Pancreas (tissue), 10 donors: ENCODE measurements at regions not wholly inside any gene's neighbourhood (a gene's known extent, or its start where the extent isn't known, plus 50 kb on each side); places are given as distances from the start of the nearest gene placed in this dataset.

ENCODE experiments used
- ATAC-seq, 4 donors: fragments of 200-7000 bp; cut with Tn5 transposase; one replicate each; pipeline versions ENCODE4 v1.8.0 to v1.9.1; 2020; ENCODE audit warnings: mild to moderate bottlenecking in 4 of 4, moderate library complexity in 4 of 4
- DNase-seq, 6 donors: peaks; one replicate each; pipeline ENCODE4 v3.0.0-alpha.2; 2020
- FAIRE-seq: peaks from 2 replicates; lab custom pipeline; 2012; peaks lifted over from hg19 to GRCh38; lab: Jason Lieb, UNC
- H3K27ac ChIP-seq, 4 donors: fragments of 200-600 bp; sonication (generic); 1 replicate in 3 of 4; 2 replicates in 1 of 4; pipeline versions ENCODE4 v1.5.0 to v1.8.0; 2020
- H3K27me3 ChIP-seq, 4 donors: fragments of 200-600 bp; one replicate each; pipeline ENCODE4 v1.8.0; 2021
- H3K36me3 ChIP-seq, 3 donors: fragments of 200-600 bp; sonication (generic) in 1 of 3; one replicate each; pipeline versions ENCODE4 v1.5.0 to v1.8.0; 2020 to 2021
- H3K4me1 ChIP-seq, 3 donors: fragments of 200-600 bp; one replicate each; pipeline ENCODE4 v1.8.0; 2021
- H3K4me3 ChIP-seq, 4 donors: fragments of 200-600 bp; sonication (generic) in 2 of 4; one replicate each; pipeline versions ENCODE4 v1.5.0 to v1.8.0; 2020 to 2021
- H3K9me3 ChIP-seq, 4 donors: fragments of 200-600 bp; one replicate each; pipeline ENCODE4 v1.8.0; 2021
- CTCF ChIP-seq, 4 donors: fragments of 200-600 bp; sonication (generic) in 3 of 4; IDR thresholded peaks; one replicate each; pipeline versions ENCODE4 v1.5.0 to v1.8.0; 2021; ENCODE audit warnings: antibody characterized with exemption in 4 of 4
- WGBS, 2 donors: extraction: QIAGEN DNeasy Blood & Tissue Kit; methylation state at CpG; one replicate each; pipeline ENCODE4 v1.1.7; 2013; 5-methylcytosine and 5-hydroxymethylcytosine counted together
- intact Hi-C, 3 donors: fragments of 100-400 bp; cut with DNase I; formaldehyde crosslinking; loops; one replicate each; pipeline versions ENCODE4 v1.11.1 to v1.14.2; 2022
- donor health status: healthy with polysubstance abuse.
- donor health status: DM: no; HTN: no; CAD: no; lungs with moderate emphysema.
- donor health status: DM: no; HTN: no; CAD: no.
- donor health status: control.
- donor health status: control.
- donor health status: Bipolar disorder and iron deficiency.
- donor health status: DM: yes; HTN: yes; CAD: no.
- donor health status: DM: no; HTN: no; CAD: no.
- donor health status: DM: no; HTN: no; CAD: no.
- donor health status: DM: yes; HTN: yes; CAD: no.

GRCh38 chr6:158912655-158913054, 87.3 kb downstream of the RSPH3 start:
- ATAC-seq = no peak
- 92 to 96% methylated on average over 2 of the region's 2 CpGs for WGBS, 2 donors
- no peak for DNase-seq

GRCh38 chr6:158911746-158912480, 88.1 kb downstream of the RSPH3 start:
- H3K27me3 ChIP-seq = no peaks in the 10 kb centered on the region
- peaks cover 0 to 7% (median 0%) of the 10 kb centered on the region in 3 donors for H3K4me1 ChIP-seq
- FAIRE-seq (no peak), DNase-seq (no peak), ATAC-seq (peak in 1 of 4 donors; percentile 57)
- H3K27ac ChIP-seq = no peak overlapping the region
- no peak overlapping the region for H3K4me3 ChIP-seq
- intact Hi-C loops = no loop called here
- H3K36me3 ChIP-seq = no peaks in the 10 kb centered on the region
- no peaks in the 10 kb centered on the region for H3K9me3 ChIP-seq
- 67 to 77% methylated on average over 5 of the region's 5 CpGs for WGBS, 2 donors
- TF ChIP-seq CTCF (IDR thresholded peaks at IDR 0.05) = no peak

More at GRCh38 chr6:158912655-158913054, 87.3 kb downstream of the RSPH3 start:
- no peak for TF ChIP-seq CTCF (IDR thresholded peaks at IDR 0.05)
- Histone ChIP-seq H3K36me3 (no peaks in the 10 kb centered on the region), H3K9me3 (no peaks in the 10 kb centered on the region), H3K4me1 (peaks cover 0 to 4% (median 0%) of the 10 kb centered on the region in 3 donors), H3K27me3 (no peaks in the 10 kb centered on the region), H3K4me3 (no peak overlapping the region), H3K27ac (no peak overlapping the region)
- no peak for FAIRE-seq
- intact Hi-C loops = no loop called here

GRCh38 chr6:158910484-158911440, 89.2 kb downstream of the RSPH3 start:
- TF ChIP-seq CTCF (IDR thresholded peaks at IDR 0.05) = no peak
- Histone ChIP-seq H3K27me3 (no peaks in the 10 kb centered on the region), H3K4me1 (peaks cover 0 to 7% (median 0%) of the 10 kb centered on the region in 3 donors), H3K9me3 (no peaks in the 10 kb centered on the region), H3K27ac (peak overlapping the region in 1 of 4 donors; percentile 31), H3K36me3 (no peaks in the 10 kb centered on the region), H3K4me3 (no peak overlapping the region)
- WGBS, 2 donors = 67 to 70% methylated on average over 12 of the region's 12 CpGs
- intact Hi-C loops = no loop called here
- DNase-seq = no peak
- peak in 3 of 4 donors; percentile 39 to 72 (median 56) for ATAC-seq
- no peak for FAIRE-seq

GRCh38 chr6:158909938-158910337, 90.1 kb downstream of the RSPH3 start:
- TF ChIP-seq CTCF (IDR thresholded peaks at IDR 0.05) = no peak
- ATAC-seq = no peak
- peaks cover 0 to 7% (median 0%) of the 10 kb centered on the region in 3 donors for H3K4me1 ChIP-seq
- H3K4me3 ChIP-seq = no peak overlapping the region
- peak overlapping the region in 1 of 4 donors; percentile 31 for H3K27ac ChIP-seq
- no peak for DNase-seq
- no peaks in the 10 kb centered on the region for H3K27me3 ChIP-seq
- FAIRE-seq = no peak
- no peaks in the 10 kb centered on the region for H3K9me3 ChIP-seq
- intact Hi-C loops = no loop called here
- no peaks in the 10 kb centered on the region for H3K36me3 ChIP-seq
- 77% methylated on average over 13 of the region's 13 CpGs for WGBS, 2 donors
